ENCODE measurements at regions not wholly inside any gene's neighbourhood (a gene's known extent, or its start where the extent isn't known, plus 50 kb on each side); places are given as distances from the start of the nearest gene placed in this dataset.
"Not testable (repeated sequence)": the region's sequence is repeated elsewhere in the genome, so short reads cannot be mapped to it uniquely, and the experiment has no call there.

DNA sequence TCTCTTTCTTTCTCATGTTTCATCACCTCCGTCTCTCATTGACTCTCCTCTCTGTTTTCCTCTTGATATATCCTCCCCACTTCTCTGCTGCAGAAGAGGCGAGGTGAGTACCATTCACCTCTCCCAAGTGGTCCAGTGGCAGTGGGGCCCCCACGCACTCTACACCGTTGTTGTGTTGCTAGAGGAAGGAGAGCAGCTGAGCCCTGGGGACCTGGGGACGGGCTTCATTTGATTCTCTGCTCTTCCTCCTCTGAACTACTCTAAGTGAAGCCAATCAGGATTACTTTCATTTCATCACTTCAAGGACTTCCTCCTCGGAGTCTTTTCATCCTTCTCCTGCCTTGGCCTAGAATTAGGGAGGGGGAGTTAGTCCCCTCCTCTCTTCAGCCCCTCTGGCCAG, 64.6 kb downstream of the CCNE1 start:
- WGBS (ENCODE audit: extremely low coverage, insufficient read length, low lambda C conversion rate) = no CpG with 5 or more reads among the region's 6 CpGs
- H4K5ac ChIP-seq (ENCODE audit: insufficient read length, low read depth, low read length) = no peak overlapping the region
- H3K4me1 ChIP-seq (ENCODE audit: insufficient read depth, low read length) = no peaks in the 10 kb centered on the region
- H2AFZ ChIP-seq (ENCODE audit: low read length) = no peak overlapping the region
- no peak overlapping the region for H3K27ac ChIP-seq (ENCODE audit: insufficient read length, low read depth, low read length)
- no peak overlapping the region for H2BK5ac ChIP-seq (ENCODE audit: insufficient read length, low read length)
- no peak overlapping the region for H3K27ac Mint-ChIP-seq
- H3K14ac ChIP-seq (ENCODE audit: insufficient read depth, low read length) = no peak overlapping the region
- no peak overlapping the region for H2BK15ac ChIP-seq (ENCODE audit: low read depth, low read length)
- H3K79me1 ChIP-seq (ENCODE audit: insufficient read depth, low read depth, low read length, poor library complexity, severe bottlenecking) = no peaks in the 10 kb centered on the region
- H3K4me2 ChIP-seq (ENCODE audit: insufficient read depth, insufficient read length, low read length) = no peak overlapping the region
- H4K91ac ChIP-seq (ENCODE audit: insufficient read length, low read depth, low read length) = no peak overlapping the region
- H3K9me3 ChIP-seq (ENCODE audit: control insufficient read depth, low read depth, low read length) = no peaks in the 10 kb centered on the region
- H3K79me2 ChIP-seq (ENCODE audit: insufficient read depth, low read length) = no peaks in the 10 kb centered on the region
- H3K27me3 ChIP-seq (ENCODE audit: insufficient read depth, low read length) = peaks cover 3% of the 10 kb centered on the region; the same call in 1 of the 2 replicates
- no peak overlapping the region for H4K8ac ChIP-seq (replicated peaks; ENCODE audit: insufficient read length, low read depth, low read length)
- no peak overlapping the region for H2BK12ac ChIP-seq (ENCODE audit: insufficient read length, low read depth, low read length)
- H3K27me3 Mint-ChIP-seq (ENCODE audit: low read depth) = peaks cover 62% of the 10 kb centered on the region
- no peak overlapping the region for H2BK20ac ChIP-seq (ENCODE audit: low read depth, low read length, poor library complexity, severe bottlenecking)
- H3K4me3 Mint-ChIP-seq = no peak overlapping the region
- H3K18ac ChIP-seq (ENCODE audit: insufficient read length, low read depth, low read length) = no peak overlapping the region
- H3K9me3 Mint-ChIP-seq = no peaks in the 10 kb centered on the region
- no peak overlapping the region for H2AK5ac ChIP-seq (ENCODE audit: insufficient read length, low read length)
- no peak overlapping the region for H3K9ac ChIP-seq (ENCODE audit: extremely low read depth, insufficient read length, low read length)
- no peak overlapping the region for H3K23ac ChIP-seq (ENCODE audit: insufficient read length, low read depth, low read length)
- H3K4ac ChIP-seq (ENCODE audit: low read depth, low read length) = no peak overlapping the region
- peaks cover 2 to 10% of the 10 kb centered on the region in 2 experiments; a peak in 2 of 4 replicates for H3K4me1 Mint-ChIP-seq
- H3K23me2 ChIP-seq (ENCODE audit: insufficient read length, low read depth, low read length, poor library complexity, severe bottlenecking) = peaks cover 6% of the 10 kb centered on the region
- H4K20me1 ChIP-seq (ENCODE audit: control insufficient read depth, insufficient read depth, insufficient read length) = no peaks in the 10 kb centered on the region
- no peak for TF ChIP-seq CTCF (conservative IDR thresholded peaks at IDR 0.05)
- no peak overlapping the region for H3T11ph ChIP-seq (ENCODE audit: low read length)
- H3K56ac ChIP-seq (ENCODE audit: insufficient read length, low read depth, low read length) = no peak overlapping the region
- DNase-seq = no peak
- no peaks in the 10 kb centered on the region for H3K36me3 Mint-ChIP-seq (ENCODE audit: insufficient read depth in 1 of 3, low read depth in 3 of 3)
- no peak overlapping the region for H2BK120ac ChIP-seq (ENCODE audit: low read depth, low read length, poor library complexity, severe bottlenecking)

GRCh38 chr19:29876908-29877307, 65.1 kb downstream of the CCNE1 start:
- not testable (repeated sequence) for H2BK120ac ChIP-seq (ENCODE audit: low read depth, low read length, poor library complexity, severe bottlenecking); H3K9me3 Mint-ChIP-seq

More at GRCh38 chr19:29876908-29877307, 65.1 kb downstream of the CCNE1 start:
- H3K79me2 ChIP-seq (ENCODE audit: insufficient read depth, low read length); H2AFZ ChIP-seq (ENCODE audit: low read length); H4K20me1 ChIP-seq (ENCODE audit: control insufficient read depth, insufficient read depth, insufficient read length); H3K36me3 Mint-ChIP-seq (ENCODE audit: insufficient read depth in 1 of 3, low read depth in 3 of 3); H3K9ac ChIP-seq (ENCODE audit: extremely low read depth, insufficient read length, low read length); H3K27ac Mint-ChIP-seq; DNase-seq; H2BK5ac ChIP-seq (ENCODE audit: insufficient read length, low read length); H3K4ac ChIP-seq (ENCODE audit: low read depth, low read length); H3K4me1 ChIP-seq (ENCODE audit: insufficient read depth, low read length); H4K5ac ChIP-seq (ENCODE audit: insufficient read length, low read depth, low read length); H3K9me3 ChIP-seq (ENCODE audit: control insufficient read depth, low read depth, low read length); H3K56ac ChIP-seq (ENCODE audit: insufficient read length, low read depth, low read length); H3K23me2 ChIP-seq (ENCODE audit: insufficient read length, low read depth, low read length, poor library complexity, severe bottlenecking); H2AK5ac ChIP-seq (ENCODE audit: insufficient read length, low read length); H3K23ac ChIP-seq (ENCODE audit: insufficient read length, low read depth, low read length); H4K8ac ChIP-seq (replicated peaks; ENCODE audit: insufficient read length, low read depth, low read length); H3K14ac ChIP-seq (ENCODE audit: insufficient read depth, low read length); H2BK15ac ChIP-seq (ENCODE audit: low read depth, low read length); H3K4me1 Mint-ChIP-seq; H2BK20ac ChIP-seq (ENCODE audit: low read depth, low read length, poor library complexity, severe bottlenecking); H3K4me3 Mint-ChIP-seq; H3K27ac ChIP-seq (ENCODE audit: insufficient read length, low read depth, low read length); H3K27me3 ChIP-seq (ENCODE audit: insufficient read depth, low read length); H3K79me1 ChIP-seq (ENCODE audit: insufficient read depth, low read depth, low read length, poor library complexity, severe bottlenecking); H3T11ph ChIP-seq (ENCODE audit: low read length); H3K18ac ChIP-seq (ENCODE audit: insufficient read length, low read depth, low read length); H2BK12ac ChIP-seq (ENCODE audit: insufficient read length, low read depth, low read length); H3K4me2 ChIP-seq (ENCODE audit: insufficient read depth, insufficient read length, low read length); H4K91ac ChIP-seq (ENCODE audit: insufficient read length, low read depth, low read length): not testable (repeated sequence)
- WGBS (ENCODE audit: extremely low coverage, insufficient read length, low lambda C conversion rate) = no CpG with 5 or more reads among the region's 4 CpGs
- peaks cover 59% of the 10 kb centered on the region for H3K27me3 Mint-ChIP-seq (ENCODE audit: low read depth)

Data from H9 (cell line).